Activated CD4-positive, alpha-beta T cell treated with anti-CD3 and anti-CD28 coated beads, Interleukin-2, Interleukin-6, amounts not matched to agents 100 ng/mL and 50 ng/mL, durations not matched to agents 16 hours and 8 hours (primary cell): ENCODE measurements at regions not wholly inside any gene's neighbourhood (a gene's known extent, or its start where the extent isn't known, plus 50 kb on each side); places are given as distances from the start of the nearest gene placed in this dataset.

Source experiments
- DNase-seq: peaks from one replicate; pipeline ENCODE4 v3.0.0-alpha.2; 2020

DNA sequence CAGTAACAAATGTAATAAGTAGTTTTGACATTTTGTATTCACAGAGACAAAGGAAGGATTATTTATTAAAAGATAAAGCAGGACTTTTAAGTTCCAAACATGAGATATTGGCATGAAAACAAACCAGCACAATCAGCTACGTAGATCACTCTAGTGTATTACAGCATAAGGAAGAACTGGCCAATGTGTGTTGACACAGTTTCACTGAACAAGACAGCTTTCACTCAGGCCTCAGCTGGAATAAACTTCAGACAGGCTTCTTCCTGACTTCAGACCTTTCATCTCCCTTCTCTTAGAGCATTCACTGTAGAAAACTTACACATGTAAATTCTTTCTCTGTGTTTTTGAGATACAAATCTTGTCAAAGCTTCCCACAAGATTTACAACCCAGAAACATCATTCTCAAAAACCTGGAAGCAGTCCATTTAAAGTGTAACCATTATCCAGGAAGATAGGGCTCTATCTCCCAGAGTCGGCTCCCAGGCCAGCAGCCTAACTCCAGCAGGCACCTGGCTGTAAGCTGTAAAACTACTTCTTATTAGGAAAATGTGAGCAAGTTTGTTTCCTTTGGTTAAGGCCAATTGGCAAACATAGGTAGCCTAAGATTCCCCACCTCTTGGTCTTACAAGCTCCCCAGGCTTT lies 768.3 kb upstream of the CDH7 start:
- DNase-seq = no peak

DNA sequence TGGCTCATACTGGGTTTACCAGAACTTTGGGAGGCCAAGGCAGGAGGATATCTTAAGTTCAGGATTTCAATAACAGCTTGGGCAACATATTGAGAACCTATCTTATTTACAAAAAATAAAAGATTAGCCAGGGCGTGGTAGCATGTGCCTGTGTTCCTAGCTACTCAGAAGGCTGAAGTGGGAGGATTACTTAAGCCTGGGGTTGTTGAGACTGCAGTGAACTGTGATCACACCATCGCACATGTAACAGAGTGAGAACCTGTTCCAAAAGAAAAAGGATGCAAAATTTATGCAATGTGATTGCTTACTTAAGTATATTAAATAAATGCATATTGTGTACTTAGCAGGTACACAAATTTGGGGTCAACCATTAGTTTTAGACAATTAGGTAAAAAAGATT lies 768.9 kb upstream of the CDH7 start:
- no peak for DNase-seq

DNA sequence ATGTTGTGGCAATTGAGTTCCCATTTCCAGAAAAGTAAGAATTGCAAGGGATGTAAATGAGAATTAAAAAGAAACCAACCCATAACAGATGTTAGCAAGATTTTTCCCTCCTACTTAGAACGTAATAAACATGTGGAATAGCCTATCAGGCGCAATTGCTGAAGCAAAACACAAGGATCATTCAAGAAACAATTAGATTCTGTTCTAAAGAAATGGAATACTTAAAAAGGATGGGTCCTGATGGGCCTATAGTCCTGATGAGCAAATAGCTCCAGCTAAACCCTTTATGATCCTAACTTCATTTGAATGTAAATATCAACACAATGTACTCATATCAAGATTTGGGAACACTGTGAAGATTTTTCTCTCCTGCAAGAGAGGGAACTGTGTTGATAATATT lies 771.0 kb upstream of the CDH7 start:
- no peak for DNase-seq

DNA sequence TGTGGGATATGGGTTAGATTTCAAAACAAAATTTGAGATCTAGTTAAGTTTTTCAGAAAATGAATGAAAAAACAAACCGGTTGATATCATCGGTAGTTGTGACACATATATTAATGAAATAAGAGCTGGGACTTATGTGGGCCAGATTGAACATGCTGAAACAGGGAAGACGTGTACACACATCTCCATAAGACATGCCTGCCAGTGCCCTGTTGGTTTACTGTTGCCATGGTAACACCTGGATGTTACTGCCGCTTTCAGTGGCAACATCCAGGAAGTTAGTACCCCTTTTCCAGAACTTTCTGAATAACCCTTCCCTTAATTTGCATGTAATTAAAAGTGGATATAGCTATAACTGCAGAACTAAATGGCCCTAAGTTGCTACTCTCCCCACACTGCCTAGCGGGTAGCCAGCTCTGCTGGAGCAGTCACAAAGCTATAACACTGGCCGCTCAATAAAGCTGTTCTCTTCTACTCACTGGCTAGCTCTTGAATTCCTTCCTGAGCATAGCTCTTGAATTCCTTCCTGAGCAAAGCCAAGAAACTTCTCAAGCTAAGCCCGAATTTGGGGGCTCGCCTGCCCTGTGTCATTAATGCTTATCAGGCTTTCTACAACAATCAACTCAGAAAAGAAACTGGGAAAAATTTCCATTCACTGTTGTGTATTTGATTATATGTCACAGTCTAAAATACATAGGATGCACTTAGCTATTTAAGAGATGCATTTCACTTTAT lies 776.3 kb upstream of the CDH7 start:
- no peak for DNase-seq

DNA sequence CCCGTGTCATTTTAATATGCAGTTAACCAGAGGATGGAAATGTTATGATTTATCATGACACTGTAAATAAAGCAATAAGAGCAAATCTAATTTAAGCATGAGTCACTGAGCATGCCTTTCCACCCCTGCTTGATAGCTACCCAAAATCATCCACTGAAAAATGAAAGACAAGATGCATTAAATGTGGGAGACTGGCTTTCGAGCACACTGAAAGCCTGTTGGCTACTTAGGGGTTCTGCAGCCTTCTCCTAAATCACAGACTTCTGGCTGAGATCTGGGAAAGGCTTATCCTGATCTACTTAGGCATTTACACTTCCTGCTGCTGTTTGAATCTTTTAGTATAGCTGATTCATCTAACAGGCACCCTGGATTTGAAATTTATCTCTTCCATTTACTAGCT lies 778.3 kb upstream of the CDH7 start:
- no peak for DNase-seq

DNA sequence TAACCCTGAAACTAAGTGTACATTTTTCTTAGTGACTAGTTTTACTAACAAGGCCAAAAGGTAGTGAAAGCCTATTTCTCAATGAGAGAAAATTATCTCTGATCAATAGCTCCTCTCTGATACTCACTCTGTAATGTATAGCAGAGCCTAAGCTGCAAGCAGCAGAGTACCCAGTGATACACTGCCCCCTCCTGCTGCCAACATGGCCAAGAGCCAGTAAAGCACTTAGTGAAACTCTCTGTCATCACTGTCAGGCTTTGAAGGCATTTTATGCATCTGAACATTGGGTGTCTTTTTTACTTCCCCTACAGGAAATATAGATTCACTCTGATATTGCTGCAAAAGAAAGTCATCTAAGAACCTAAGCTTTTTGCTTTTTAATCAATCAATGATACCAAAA lies 784.1 kb upstream of the CDH7 start:
- no peak for DNase-seq

DNA sequence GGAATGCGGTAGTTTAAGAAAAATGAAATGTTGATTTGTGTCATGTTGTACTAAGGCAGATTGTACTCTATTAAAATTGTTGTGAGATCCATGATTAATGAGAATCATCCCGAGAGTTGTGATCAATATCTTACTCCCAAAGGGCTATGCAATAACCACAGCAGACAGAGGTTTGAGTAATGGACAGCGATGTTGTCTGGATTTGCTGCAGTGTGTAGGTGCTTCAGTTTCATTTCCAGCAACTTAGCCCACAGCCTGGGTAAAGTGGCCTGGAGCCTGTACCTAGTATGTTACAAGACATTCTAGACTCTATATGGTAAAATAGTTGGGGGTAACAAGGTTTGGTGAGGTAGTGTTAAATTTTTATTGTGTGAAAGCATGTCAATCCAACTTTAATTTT lies 794.3 kb upstream of the CDH7 start:
- DNase-seq = no peak

DNA sequence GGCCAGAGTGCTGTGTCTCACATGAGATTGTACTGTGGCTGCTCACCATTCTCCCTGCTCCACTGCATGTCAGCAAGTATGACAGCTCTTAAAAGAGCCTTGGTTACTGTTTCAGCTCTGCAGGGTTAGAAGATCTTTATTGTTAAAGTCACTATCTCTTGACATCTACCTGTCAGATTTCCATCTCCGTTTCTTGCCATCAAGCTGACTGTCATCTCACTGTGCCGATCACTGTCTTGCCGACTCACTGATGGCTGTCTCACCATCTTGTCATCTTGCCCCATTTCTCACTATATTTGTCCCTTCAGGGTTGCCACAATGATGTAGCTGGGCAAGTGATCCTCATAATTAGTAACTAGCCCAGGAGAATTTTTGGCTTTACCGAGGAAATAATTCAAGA lies 800.9 kb upstream of the CDH7 start:
- no peak for DNase-seq

DNA sequence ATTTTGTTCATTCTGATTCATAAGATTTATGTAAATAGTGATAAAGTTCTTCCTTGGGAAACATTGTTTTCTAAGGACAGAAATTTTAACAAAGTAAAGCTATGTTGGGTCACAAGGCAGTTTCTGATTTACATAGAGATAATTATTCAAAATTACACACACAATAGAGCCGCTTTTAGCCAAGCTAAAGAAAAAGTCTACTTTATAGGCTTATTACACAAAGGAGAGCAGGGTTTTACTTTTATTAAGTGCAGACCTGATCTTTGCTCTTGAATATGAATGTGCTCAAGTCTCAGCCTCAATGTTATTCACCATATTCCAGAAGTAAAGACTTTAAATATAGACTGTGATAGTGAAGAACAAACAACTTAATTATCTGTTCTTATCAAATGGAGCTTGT lies 787.8 kb upstream of the LINC00305 start:
- no peak for DNase-seq

DNA sequence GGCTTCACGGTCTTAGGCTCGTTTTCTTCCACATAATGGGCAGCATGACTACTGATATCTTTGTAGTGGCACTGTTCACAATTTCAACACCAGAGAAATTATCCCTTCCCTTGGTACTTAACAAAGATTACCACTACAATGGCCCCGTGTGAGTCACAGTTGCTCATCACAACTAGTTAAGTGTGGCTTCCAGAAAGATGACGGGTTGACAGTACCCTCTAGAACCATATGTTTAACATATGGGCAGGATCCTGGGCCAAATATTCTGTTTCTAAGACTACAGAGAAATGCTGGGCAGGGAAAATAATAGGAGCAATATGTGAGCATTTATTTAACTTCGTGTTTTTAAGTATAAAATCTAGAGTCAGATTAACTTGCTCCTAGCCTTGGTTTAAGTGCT lies 780.1 kb upstream of the LINC00305 start:
- DNase-seq = no peak

DNA sequence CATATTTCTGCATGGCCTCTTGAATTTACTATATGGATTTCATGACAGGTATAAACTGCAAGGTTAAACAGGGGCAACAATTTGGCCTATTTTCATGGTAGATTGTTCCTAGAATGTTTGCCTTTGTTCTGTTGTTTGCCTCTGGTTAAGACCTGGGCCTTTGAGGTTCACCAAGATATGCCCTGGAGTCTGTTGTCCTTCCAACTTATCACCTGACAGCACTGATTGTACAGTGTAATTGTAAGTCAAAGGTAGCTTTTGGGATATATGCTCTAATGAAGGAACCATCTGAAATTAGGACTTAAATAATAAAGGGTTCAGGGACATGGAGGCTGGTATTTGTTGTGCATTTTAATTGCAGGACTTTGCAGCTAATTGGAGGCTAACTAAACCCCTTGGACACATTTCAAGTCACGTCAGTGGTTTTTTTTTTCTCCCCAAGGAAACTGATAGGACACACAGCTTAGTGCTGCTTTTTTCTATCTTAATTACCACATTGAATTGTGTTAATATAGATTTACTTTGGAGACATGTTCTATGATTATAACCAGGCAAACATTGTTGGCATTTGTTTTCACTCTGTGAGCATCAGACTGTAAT lies 771.2 kb upstream of the LINC00305 start:
- no peak for DNase-seq

DNA sequence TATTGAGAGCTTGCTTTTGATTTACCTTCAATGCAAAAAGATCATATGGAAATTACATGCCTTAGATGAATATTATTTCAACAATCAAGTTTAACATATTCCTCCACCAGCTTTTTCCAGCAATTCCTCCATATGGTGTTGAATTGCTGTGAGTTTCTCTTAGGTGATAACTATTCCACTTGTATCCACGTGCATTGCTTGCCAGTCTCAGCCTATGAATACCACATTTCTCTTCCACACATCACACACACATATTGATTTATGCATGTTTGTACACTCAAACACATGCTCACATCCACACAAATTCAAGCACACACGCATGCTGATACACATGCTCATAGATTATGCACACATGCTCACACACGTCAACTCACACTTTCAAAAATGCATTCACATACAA lies 770.0 kb upstream of the LINC00305 start:
- no peak for DNase-seq

DNA sequence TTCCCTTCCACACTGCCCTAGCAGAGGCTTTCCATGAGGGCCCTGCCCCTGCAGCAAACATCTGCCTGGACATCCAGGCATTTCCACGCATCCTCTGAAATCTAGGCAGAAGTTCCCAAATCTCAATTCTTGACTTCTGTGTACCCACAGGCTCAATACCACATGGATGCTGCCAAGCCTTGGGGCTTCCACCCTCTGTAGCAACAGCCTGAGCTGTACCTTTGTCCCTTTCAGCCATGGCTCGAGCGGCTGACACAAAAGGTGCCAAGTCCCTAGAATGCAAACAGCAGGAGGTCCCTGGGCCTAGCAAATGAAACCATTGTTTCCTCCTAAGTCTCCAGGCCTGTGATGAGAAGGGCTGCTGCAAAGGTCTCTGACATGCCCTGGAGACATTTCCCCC lies 744.5 kb upstream of the LINC00305 start:
- DNase-seq = no peak

DNA sequence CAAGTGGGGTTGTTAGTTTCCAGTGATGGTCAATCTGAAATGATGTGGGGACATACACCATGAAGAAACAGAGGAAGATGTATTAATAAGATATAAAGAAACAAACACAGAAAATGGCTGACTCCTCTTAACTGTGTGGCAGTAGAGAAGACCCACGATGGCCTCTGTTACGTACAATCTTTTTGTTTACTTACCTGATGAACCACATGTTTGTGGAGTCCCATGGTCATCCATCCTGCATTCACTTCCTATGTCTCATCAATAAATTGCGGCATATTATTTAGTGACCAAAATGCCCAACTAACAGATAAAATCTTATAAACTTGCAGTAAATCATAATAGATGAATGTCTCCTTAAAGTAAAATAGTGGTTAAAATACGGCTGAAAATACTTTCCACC lies 740.1 kb upstream of the LINC00305 start:
- no peak for DNase-seq

DNA sequence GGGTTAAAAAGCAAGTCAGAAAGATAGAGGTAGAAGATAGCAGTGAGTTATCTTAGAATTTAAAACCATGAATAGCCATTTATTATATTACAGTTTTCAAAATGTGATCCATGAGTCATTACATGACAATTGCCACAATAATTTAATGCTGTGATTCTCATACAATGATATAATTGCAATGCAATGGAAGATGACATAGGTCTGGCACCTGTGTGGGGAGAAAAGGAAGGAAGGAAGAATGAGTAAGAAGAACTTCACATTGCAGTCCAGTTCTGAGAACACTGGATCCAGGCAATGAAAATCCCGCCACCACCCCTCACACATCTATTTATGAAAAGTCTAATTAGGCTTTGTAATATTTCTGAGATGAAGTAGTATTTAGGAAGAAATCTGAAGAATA lies 738.1 kb upstream of the LINC00305 start:
- DNase-seq = no peak

DNA sequence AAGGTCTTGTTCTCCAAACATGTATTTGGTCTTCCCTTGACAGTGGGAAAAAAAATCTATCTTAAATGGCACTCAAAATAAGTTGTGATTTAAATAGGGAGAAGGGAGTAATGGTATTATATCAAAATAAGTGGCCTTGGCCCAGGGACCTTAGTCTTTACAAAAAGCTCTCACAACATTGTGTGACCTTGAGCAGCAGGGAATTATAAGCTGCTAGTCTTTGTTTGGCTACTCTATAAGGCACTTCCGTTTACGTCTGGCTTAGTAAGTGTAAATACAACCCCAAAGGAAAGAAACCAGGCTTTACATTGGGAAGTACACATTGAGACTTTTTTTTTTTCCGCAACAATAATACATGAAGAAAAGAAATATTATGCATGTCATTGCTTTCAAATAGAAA lies 734.0 kb upstream of the LINC00305 start:
- no peak for DNase-seq

DNA sequence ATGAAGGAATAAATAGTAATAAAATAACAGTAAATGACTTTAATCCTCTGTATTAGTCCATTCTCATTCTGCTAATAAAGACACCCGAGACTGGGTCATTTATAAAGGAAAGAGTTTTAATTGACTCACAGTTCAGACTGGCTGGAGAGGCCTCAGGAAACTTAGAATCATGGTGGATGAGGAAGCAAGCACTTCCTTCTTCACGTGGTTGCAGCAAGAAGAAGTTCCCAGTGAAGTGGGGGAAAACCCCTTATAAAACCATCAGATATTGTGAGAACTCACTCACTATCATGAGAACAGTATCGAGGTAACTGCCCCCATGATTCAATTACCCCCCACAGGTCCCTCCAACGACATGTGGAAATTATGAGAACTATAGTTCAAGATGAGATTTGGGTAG lies 727.9 kb upstream of the LINC00305 start:
- DNase-seq = no peak

DNA sequence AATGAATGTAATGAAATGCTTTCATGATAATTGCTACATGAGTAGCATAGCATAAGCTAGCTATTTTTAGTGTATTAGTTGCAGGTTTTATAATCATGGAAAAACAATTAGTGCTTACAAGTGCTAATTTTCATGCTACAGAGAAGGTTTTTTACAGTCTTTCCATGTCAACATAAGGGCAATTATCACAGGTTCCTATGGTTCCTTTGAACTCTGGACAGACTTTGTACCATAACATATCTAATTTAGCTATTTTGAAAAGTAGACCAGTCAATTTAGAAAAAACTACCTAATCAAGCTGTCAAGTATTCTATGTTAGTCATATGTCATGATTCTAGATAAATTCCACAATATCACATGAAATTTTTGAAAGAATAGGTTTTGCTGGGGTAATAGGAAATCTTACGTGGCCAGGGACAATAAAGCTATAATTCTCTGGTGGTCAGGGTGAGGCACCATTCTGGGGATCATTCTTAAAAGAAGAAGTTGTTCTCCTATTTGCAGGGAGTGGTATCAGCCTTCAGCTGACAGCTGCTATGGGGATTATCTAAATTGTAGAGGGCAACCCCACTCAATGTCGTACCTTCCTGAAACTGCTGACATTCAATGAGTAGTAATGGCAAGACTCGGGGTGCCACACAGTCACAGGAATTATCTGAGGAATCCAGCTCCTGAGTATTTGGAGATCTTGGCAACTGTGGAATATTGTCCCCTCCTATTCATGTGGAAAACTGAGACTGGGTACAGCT lies 724.0 kb upstream of the LINC00305 start:
- no peak for DNase-seq

DNA sequence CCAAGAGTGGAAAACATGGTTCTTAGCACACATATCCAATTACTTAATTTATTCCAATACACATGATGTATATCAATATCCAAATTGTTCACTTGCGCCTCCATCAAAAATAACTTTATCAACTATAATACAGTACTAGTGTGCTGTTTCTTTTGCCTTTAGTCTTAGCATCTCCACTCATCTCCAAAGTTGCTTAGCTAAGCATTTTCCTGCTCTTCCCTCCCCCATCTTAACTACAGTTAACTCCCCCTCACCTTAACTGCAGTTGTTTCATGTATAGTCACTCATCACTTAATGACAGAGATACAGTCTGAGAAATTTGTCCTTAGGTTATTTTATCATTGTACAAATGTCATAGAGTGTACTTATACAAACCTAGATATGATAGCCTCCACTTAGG lies 705.2 kb upstream of the LINC00305 start:
- DNase-seq = no peak

DNA sequence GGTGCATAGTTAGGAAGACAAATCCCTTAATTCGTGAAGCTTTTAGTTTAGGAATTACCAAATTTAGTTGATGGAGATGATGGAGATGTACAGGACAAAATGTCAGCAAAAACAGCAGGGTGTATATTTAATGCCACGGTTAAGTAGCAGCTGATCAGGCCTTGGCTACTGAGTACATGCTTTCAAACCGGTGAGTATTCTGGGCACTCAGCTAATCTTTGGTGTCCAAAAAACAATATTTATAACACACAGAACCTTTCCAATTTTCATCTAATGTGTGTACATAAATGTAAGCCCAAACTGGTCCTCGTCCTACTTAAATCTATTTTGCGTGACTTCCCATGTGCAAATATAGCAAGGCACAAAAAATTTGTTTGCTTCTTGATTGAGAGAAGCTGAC lies 703.4 kb upstream of the LINC00305 start:
- DNase-seq = no peak

DNA sequence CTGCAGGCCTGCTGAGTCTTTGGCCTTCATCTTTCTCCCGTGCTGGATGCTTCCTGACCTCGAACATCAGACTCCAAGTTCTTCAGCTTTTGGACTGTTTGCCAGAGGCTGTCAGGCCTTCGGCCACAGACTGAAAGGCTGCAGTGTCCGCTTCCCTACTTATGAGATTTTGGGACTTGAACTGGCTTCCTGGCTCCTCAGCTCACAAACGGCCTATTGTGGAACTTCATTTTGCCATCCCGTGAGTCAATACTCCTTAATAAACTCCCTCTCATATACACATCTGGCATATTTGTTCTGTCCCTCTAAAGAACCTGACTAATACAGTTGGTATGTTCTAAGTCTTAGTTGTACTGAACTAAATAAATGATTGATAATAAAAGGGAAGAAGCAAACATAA lies 702.8 kb upstream of the LINC00305 start:
- no peak for DNase-seq

DNA sequence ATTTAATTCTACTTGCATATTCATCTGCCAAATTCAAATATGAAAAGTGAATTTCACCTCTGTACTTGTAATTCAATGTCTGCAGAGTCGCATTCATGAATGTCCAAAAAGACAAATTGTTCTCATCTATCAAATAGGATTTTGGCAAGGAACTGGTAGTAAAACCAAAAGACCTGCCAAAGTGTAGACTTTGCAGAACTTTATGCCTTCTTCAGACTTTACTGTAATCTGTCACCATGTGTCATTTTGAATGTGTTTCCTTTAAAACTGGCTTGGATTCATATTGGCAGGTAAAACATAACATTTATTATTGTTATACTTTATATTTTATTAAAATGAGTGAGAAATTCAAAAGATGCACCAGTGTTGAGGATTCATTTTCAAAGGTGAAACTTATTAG lies 701.9 kb upstream of the LINC00305 start:
- no peak for DNase-seq

DNA sequence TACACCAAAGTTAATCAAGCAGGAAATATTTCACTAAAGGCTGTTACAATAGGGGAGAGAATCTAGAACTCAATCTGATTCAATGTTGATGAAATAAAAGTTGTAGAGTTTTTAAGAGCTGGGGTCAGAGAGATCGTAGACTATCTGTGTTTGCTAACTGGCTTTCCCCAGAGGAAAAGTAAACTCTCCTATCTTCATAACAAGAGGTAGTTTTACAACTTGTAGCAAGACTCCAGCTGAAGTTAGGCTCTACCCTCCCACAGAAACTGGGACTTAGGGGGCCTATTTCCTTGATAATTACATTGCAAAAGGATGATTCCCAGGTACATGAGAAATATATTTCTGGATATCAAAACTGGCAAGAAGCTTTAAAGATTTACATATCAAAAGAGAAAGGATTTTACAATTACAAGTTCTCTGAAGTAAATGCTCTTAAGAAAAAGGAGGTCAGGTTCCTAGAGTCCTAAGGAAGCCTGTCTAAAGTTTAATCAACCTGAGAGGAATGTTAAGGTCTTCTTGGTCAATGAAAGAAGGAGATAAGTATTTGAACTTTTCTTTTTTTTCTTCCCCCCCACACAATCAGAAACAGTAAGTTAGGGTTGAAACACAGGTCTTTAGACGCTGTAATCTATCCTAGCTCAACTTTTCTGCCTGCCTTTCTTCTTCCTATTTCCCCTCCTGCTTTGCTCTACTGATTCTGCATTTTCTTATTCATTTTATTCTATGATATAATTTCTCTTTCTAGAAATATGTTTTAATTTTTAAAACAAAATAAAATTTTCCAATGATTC lies 692.2 kb upstream of the LINC00305 start:
- DNase-seq = no peak
